Stimulated activated CD8-positive, alpha-beta memory T cell treated with anti-CD3 and anti-CD28 coated beads, Interleukin-15, amount 100 ng/mL, for 48 hours (primary cell): ENCODE measurements at regions not wholly inside any gene's neighbourhood (a gene's known extent, or its start where the extent isn't known, plus 50 kb on each side); places are given as distances from the start of the nearest gene placed in this dataset.

ENCODE experiments used
- DNase-seq, 2 donors: peaks; one replicate each; pipeline ENCODE4 v3.0.0-alpha.2; 2020; ENCODE audit warnings: low read depth in 2 of 2

DNA sequence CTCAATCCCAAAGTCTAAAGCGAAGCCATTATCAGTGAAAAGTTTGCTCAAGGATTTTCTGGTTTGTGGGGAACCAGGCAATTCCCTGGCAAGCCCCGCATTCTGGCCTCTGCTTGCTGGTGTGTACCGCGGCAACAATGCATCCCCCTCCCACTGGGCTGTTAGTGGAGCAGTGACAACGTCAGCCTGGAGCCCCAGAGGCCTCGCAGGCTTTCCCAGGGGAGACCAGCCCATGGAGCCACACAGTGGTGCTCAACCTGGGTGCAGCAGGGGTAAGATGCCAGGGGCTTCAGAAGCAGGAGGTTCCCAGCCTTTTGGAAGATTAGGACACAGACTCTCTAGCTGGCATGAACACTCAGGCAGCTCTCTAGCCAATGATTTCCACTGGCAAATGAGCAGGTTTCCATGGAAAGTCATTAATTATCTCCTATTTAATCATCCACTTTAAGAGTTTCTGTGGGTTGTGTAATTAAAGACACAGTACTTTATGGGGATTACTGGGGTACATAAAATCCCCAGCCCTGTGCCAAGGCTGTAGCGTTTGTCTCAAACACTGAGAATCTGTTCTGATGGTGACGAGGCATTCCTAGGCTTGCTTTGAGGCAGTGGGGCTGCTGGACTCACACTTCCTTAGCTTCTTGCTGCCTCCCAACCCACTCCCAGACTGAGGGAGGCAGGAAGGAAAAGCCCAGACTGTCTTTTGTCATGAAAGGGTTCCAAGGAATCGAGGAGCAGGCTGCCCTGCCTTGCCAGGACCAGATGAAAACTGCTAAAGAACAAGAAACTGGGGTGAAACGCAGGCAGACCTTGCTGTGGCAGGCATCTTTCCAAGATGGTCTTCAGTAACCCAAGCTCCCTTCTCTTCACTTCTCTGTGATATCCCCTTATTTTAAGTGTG, 411.9 kb upstream of the SHH start:
- no peak for DNase-seq

DNA sequence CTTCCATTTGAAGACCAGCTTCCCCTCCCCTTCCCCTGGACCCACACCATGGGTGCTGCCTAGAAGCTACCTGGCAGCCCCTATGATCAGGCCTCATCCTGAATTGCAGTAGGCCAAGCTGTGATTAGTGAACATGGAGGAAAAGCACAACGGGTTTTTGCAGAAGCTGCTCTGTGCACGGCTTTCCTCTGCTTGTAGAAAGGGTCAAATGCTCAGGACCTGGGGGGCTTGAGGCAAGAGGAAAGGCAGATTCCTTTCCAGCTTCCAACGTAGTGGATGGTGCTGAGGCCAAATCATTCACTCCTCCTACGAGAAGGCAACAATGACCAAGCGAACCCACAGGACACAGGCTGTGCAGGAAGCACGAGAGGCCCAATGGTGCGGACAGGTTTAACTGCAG, 410.3 kb upstream of the SHH start:
- DNase-seq: no peak

DNA sequence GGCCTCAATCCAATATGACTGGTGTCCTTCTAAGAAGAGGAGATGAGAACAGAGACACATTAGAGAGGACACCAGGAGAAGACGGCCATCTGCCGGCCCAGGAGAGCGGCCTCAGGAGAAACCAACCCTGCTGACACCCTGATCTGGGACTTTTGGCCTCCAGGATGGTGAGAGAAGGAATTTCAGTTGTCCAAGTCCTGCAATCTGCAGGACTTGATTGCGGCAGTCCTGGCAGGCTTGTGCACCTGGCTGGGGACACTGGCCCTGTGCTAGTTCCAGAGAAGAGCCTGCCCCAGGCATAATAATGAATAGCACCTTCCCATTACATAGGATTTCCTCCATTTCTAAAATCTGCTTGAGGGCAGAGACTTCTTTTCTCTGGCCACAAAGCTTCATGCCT, 409.9 kb upstream of the SHH start:
- no peak for DNase-seq

DNA sequence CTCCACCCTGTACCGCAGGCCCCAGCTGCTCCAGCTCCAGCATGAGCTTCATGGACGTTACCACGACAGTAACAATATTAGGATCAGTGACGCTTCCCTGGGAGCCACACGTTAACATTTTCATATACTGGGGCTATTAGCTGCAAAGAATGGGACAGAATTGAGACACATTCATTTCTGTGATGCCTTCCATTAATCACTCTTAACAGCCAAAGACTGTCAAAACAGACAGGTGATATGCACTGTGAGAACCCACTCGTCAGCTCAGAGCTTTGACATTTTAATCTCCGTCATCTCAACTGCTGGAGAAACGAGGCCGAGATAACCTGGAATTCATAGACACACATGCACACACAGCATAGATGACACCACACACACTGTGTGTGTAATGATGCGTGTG, 408.4 kb upstream of the SHH start:
- no peak for DNase-seq

DNA sequence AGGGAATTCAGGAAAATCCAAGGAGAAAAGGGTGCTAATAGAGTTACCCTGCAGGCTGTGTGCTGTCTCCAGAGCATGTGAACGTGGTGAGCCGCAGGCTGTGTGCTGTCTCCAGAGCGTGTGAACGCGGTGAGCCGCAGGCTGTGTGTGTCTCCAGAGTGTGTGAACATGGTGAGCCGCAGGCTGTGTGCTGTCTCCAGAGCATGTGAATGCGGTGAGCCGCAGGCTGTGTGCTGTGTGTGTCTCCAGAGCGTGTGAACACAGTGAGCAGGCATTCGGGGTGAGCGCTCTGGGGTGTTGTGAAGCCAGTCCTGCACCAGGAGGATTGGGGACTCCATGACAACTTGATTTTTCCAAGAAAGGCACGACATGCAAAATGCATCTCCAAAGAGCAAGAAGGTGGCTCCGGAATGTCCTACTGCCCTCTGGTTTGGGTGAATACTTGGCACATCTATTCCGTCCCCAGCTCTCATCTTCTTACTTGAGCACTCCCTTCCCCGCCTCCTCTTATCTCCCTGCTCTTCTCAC, 407.9 kb upstream of the SHH start:
- no peak for DNase-seq

DNA sequence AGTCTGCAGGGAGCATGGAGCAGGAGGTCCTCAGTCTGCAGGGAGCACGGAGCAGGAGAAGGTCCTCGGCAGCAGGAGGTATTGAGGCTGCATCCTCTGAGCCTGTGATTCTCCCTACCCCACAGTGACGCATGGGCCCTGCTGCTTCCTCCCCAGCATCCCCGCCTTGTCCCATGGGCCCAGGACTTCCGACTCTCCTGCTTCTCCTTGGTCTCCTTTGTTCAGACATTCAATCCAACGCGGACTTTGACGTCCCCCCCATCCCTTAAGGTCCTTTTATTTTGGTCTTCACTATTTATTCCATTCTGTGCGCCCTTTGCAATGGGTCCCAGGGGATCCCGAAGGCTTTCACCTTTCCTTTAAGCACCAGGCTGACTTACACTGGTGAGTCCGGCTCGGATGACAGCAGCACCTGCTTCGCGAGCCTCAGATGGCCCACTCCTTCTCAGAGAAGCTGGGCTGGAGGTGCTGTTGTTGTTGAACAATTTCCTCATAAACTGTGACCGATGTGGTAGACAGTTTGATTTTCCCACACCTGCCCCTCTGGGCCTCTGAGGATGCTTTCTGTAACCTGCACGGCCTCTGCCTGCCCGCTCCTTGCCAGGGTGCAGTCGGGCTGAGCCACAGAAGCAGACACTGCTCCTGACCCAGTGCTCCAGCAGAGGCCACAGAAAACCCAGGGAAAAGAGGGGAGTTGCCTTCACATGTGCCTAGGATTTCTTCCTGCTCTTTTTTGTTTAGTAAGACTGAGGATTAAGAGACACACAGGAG, 407.2 kb upstream of the SHH start:
- no peak for DNase-seq

DNA sequence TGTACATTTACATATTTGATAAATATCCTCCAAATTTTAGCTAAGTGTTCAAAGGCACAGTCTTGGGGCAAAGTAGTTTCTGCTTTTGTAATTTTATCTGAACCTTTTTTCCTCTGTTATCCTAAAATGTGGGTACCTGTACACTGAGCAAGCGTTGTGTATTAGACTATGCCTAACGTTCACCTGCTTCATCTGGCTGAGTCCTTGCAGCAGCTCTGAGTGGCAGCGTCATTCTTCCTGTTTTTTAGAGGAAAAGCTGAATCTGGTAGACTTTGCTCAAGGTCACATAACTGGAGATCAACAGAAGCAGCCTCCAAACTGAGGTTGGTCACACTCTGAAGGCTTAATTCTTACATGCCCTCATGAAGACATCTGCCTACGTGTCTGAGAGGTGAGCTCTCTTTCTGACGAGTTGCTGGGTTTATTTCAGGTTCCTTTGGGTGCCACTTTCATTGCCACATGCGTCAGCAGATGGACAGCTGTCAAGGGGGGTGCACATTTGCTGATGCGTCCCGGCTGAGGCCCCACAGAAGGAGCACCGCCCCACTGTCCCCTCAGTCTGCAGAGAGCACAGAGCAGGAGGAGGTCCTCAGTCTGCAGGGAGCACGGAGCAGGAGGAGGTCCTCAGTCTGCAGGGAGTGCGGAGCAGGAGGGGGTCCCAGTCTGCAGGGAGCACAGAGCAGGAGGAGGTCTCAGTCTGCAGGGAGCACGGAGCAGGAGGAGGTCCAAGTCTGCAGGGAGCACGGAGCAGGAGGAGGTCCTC, 406.5 kb upstream of the SHH start:
- no peak for DNase-seq

DNA sequence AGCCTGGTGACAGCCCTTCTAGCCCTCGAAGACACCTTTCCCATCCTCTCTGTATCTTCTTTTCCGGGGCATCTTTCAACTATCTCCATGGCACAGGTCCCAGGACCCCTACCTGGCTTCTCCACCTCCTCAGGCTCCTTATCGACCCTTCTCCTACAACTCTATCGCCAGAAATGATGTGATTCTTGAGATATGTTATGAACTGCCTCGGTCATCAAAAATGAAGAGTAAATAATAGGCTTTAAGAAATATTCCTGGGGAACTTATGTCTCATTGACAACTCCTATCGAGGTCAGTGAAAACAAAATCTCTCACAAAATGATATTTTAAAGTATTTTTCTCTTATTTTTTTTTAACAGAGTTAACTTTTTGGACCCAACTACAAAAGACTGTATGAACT, 405.5 kb upstream of the SHH start:
- DNase-seq: no peak

DNA sequence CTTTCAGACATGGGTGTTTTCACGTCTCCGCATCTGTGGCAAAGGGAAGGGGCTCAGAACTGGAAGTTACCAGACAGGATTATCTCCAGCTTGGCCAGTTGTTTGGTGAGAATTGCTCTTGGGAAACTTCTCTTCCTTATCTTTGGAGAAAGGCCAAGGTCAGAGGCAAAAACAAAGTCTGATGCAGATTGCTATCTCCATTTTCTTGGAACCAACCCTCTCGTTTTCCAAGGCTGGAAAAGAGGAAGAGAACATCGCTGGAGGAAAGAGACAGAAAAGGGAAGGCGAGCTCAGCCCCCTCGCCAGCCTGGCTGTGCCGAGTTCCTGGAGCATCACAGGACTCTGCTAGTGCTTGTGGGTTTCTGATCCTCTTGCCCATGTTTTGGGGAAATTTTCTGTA, 396.8 kb upstream of the SHH start:
- no peak for DNase-seq

DNA sequence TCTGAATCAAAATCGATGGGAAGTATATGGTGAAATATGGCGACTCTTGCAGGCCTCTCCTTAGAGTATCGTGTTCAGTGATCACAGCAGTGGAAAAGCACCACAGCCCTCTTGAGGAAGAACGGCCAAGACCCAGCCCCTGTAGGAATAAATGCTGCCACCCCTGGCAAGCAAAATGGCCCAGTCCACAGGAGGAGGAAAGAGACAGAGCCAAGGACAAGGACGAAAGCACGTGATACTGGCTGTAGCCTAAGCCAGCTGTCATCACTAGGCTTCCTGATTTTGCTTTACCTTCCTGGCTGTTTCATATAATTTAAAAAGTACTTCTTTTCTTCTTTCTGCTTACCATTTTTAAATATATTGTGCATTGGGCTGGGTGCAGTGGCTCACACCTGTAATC, 395.0 kb upstream of the SHH start:
- no peak for DNase-seq

DNA sequence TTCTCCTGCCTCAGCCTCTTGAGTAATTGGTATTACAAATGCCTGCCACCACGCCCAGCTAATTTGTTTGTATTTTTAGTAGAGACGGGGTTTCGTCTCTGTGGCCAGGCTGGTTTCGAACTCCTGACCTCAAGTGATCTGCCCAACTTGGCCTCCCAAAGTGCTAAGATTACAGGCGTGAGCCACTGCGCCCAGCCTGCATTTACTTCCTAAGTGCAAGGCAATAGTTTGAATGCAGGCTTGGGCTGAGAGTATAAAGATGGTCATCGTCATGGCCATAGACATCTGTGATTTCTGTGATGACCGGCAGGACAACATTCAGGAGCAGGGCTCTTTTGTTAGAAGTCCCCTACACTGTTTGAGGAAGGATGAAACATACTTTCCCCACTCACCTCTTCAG, 393.9 kb upstream of the SHH start:
- no peak for DNase-seq

DNA sequence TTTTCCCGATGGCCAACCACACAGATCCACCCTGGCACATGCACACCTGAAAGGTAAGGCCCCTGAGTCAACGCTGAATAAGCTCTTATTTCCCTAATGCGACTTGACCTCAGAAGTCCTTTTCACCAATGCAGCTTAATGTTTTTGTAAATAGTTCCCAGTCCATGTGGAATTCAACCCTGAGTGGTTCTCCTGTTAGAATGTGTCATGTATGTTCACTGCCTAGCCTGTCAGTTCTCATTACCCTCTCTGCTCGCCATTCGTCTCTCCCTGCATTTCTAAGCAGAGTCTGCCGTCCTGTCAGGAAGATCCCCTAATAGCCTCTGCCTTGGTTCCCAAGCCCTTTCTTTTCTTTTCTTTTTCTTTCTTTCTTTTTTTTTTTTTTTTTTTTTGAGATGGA, 392.6 kb upstream of the SHH start:
- DNase-seq: no peak

DNA sequence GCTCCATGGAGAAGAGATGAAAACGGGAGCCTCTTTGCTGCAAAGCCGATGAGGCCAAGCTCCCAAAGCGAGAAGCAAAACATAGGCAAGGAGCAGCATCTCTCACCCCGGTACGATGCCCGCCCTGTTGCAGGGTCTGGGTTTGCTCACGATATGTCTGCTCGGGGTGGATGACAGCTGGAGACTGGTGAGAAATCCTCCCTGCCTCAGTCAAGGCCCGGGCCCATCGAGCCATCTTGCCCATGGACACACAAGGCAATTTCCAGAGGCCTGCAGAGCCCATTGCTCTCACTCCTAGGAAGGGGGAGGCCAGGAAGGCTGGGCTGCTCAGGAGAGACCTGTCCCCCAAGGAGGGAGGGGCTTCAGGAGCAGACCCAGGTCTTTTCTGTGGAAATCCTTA, 391.7 kb upstream of the SHH start:
- DNase-seq: no peak

DNA sequence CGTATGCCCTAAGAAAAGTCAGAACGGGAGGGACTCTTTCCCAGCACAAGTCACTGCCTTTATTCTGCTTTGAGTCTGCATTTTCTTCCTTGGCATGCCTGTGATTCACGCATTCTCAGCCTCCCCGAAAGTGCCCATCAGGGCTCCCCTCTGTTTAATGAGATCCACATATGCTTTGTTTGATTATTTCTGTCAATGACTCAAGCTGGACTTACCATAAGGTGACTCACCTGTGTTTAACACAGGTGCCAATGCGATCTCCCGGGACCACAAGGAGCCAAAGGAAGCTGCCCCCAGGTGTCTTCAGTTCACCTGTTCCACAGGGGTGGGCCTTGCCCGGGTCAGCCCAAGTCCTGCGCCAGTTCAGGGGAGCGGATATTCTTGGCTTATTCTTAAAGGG, 386.0 kb upstream of the SHH start:
- no peak for DNase-seq

DNA sequence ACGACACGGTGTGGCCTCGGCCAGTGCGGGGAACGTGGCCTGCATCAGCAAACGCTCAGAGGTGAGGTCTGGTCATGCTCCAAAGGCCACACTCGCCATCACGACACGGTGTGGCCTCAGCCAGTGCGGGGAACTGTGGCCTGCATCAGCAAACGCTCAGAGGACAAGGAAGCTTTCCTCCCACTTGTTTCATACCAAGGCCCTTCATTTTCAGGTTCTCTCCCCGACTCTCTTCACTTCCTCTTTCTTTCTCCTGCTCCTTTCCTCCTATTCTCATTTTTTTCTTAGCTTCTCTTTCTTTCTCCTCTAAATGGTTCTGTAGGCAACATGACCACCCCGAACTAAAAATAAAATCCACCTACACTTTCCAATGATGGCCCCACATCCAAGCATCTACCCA, 384.4 kb upstream of the SHH start:
- DNase-seq: no peak

DNA sequence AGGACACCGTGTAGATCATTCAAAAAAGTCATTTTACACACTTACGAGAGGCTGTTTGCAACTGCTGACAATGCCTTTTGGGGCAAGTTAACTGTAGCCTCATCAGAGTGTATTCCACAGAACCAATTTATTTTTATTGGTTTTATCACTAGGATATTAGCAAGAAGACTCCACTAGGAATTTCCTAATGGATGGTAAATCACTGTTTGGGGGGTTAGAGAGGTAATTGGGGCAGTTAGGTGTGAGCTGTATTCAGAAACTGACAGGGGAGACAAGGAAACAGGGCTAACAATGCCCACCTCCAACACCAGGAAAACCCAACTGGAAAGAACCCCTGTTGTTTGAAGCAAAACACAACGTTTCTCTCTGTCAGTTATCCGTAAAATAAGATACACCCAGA, 383.0 kb upstream of the SHH start:
- no peak for DNase-seq

DNA sequence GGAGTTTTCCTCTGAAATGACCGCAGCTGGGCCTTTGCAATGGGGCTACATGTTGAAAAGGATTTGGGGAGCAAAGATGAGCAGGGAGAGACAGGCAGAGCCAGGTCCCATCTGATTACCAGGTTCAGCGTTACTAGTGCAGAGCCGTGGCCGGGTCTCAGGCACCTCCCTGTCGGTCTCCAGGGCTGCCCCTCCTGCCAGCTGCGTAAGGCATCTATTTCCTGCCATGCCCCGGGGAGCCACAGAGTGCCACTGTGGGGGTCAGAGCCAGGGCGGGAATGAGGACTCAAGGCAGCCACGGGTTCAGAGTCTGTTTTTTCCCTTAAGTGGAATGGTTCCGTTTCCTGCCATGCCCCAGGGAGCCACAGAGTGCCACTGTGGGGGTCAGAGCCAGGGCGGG, 382.6 kb upstream of the SHH start:
- DNase-seq: no peak

DNA sequence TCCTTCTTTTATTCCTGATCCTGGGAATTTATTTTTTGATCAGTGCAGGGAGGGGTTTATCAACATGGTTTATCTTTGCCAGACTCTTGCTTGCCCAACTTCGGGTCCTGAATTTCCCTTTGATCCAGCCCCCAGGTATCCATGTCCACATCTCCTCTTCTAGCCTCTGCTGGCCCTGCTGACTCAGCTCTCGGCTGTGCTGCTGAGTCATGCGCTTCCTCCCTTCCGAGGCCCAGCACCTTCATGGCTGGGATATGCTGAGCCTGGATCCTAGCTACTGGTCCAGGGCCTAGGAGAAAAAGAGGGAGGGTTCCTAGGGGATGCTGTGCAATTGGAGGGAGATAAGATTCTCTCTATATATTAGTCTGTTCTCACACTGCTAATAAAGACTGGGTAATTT, 380.7 kb upstream of the SHH start:
- no peak for DNase-seq

DNA sequence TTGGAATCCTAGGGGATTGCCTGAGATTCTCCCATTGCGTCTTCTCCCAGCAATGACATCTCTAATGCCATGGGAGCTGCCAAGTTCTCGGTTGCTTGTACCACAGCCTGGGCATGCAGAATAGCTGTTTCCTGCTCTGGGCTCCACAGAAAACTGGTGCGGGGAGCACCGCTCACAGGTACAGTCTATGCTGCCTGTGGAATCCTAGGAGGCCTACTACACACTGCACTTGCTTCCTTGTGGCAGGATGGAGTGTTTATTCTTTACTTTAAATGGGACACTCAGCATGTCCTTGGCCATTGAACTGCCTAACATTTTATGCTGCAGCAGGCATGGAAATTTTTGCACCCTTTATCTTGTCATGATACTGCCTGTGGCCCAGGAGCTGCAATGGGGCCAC, 378.8 kb upstream of the SHH start:
- no peak for DNase-seq

DNA sequence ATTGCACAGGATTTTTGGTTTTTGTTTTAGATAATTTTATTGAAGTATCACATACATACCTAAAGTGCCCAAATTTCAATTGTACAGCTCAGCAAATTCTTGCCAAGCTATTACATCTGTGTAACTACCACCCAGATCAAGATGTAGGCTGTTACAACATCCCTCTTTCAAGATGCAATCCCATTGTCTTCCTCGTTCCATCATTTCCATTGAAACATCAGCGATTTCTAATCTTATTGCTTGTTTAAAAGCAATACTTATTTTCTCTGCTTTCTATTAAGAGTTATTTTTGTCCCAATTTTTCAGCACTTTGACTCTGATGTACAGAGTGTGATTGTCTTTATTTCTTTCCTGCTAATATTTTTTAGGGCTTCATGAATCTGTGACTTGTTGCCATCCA, 372.8 kb upstream of the SHH start:
- DNase-seq: no peak

DNA sequence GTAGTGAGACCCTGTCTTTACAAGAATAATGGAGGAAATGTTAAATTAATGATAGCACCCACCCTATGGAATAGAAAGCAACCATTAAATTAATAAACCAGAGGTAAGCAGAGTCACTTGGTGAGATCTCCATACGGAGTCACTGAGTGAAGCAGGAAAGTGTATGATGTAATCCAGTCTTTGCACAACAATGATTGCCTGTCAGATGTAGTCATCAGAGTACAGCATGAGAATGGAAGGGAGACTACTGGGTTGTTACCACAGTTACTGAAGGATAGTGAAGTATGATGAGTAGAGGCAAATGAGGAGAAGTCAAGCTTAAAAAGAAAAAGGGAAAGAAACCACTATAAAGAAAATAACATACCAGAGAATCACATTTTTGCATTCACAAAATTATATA, 371.9 kb upstream of the SHH start:
- no peak for DNase-seq

DNA sequence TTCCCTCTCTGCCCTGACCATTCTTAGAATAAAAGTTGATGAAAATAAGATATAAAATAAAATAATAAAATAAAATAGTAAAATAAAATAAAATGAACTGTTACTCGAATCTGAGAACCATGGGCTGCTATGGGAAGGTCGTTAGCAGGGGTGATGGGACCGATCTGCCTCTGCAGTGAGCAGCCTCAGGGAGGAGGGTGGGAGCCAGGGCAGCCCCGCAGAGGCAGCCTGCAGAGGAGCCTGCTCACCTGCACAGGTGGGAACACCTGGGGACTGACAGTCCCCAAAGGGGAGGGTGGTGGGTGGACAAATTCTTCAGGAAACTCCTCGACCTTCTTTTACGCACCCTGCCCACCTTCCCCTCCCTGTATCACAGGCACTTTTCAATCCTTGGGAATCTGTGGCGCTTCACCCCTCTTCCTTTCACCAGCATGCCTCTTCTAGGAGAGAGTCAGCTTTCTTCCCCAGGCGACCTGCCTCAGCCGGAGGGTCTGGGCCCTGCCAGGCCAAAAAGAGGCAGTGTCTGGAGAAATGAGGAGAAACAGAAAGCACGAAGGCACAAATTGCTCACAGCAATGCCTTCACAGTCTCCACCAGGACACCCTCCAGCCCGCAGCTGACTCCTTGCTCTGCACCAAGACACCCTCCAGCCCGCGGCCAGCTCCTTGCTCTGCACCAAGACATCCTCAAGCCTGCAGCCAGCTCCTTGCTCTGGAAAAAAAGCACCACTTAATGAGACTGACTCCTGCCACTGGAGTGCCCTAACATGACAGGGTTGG, 368.4 kb upstream of the SHH start:
- no peak for DNase-seq
